Amniotic stem cell (primary cell): ENCODE measurements at regions not wholly inside any gene's neighbourhood (a gene's known extent, or its start where the extent isn't known, plus 50 kb on each side); places are given as distances from the start of the nearest gene placed in this dataset.
"Not testable (repeated sequence)": the region's sequence is repeated elsewhere in the genome, so short reads cannot be mapped to it uniquely, and the experiment has no call there.

Experiments
- DNase-seq: peaks from one replicate; lab custom pipeline; 2025; lab: John Stamatoyannopoulos, UW

GRCh38 chr1:70490153-70490552, 79.1 kb downstream of the CTH start:
- no peak for DNase-seq

DNA sequence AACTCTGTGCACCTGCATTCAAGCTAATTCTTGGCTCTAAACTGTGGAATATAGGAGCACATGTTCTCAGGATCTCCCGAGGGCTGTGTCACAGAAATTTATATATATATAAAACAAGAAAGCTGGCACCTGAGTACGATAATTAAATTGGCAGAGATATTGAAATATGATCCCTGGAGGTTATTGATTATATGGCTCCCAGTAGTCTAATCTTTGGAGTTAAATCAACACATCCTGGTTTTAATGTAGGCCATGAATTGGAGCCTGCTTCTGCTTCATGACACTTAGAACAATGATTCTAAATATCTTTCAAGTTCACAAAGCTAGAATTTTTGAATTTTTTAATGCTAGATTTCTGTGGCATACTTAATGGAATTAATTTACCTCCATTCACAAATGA, 84.3 kb downstream of the CTH start:
- no peak for DNase-seq

DNA sequence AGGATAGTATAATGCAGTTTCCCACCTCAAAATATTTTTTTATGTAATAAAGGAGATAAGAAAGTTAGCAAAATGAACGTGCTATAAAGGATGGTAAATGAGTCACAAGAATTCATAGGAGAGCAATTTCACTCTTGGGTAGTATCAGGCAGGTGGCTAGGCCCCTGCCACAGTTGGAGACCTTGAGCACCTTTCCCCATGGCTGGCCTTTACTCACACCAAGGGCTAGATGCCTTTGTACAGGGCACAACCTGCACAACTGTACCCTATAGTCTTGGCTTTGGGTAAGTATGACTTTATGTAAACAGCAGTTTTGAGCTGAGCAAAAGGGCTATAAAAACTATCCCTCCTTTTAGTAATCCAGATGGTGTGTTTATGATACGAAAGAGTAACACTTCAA, 85.1 kb downstream of the CTH start:
- DNase-seq: no peak

- DNase-seq: no peak
Observed at GRCh38 chr1:70497152-70497551, 86.1 kb downstream of the CTH start.

- DNase-seq: no peak
Observed at GRCh38 chr1:70498666-70499065, 87.6 kb downstream of the CTH start.

DNA sequence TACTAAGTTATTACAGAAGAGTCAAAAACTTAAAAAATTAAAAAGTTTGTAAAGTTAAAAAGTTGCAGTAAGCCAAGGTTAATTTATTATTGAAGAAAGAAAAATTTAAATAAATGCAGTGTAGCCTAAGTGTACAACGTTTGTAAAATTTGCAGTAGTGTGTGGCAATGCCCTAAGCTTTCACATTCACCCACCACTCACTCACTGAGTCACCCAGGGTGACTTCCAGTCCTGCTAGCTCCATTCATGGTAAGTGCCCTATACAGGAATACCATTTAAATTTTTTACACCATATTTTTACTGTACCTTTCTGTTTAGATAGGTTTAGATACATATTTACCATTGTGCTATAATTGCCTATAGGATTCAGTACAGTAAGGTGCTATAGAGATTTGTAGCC, 88.6 kb downstream of the CTH start:
- no peak for DNase-seq

GRCh38 chr1:70503358-70503757, 92.3 kb downstream of the CTH start:
- no peak for DNase-seq

- DNase-seq: no peak
Observed at GRCh38 chr1:70504176-70504820, 93.2 kb downstream of the CTH start.

- DNase-seq: no peak
Observed at GRCh38 chr1:70504821-70505193, 93.7 kb downstream of the CTH start.

- not testable (repeated sequence) for DNase-seq
Observed at GRCh38 chr1:70507991-70508390, 96.9 kb downstream of the CTH start.

DNA sequence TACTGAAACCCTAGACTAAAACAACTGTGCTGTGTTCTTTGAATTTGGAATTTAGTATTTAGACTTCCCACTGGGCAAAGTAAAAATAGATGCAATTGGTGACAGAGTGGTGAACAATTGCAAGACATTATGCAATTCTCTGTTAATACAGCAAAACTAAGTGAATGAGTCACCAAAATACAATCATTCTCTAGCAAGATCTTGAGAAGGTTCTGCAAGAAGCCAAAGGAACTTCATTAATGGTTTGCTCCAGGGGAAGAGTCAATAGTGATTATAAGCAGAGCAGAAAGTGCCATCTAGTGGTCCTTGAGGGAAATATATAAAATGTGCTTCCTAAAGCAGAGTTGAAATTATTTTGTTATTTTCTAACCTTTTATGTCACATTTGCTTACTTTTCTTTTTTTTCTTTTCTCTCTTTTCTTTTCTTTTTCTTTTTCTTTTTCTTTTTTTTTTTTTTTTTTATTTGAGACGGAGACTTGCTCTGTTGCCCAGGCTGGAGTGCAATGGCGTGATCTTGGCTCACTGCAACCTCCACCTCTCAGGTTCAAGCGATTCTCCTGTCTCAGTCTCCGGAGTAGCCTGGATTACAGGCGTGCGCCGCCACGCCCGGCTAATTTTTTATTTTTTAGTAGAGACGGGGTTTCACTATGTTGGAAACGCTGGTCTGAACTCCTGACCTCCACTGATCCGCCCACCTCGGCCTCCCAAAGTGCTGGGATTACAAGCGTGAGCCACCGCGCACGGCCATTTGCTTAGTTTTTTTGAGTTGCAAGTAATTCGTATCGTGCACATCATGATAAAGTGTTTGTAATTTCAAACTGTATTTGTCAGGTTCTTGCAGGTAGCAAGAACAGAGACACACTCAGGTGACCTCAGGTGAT, 99.2 kb downstream of the CTH start:
- DNase-seq: peak; percentile 75

DNA sequence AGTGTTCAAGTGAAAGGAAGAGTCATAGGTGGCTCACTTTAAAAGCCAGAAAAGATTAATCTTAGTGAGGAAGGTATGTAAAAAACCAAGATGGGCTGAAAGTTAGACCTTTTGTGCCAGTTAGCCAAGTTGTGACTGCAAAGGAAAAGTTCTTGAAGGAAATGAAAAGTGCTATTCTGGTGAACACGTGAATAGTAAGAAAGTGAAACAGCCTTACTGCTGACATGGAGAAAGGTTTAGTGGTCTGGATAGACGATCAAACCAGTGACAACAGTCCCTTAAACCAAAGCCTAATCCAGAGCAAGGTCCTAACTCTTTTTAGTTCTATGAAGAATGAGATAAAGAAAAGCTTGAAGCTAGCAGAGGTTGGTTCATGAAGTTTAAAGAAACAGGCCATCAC, 106.4 kb downstream of the CTH start:
- DNase-seq: no peak

- no peak for DNase-seq
Observed at GRCh38 chr1:70518106-70518505, 107.0 kb downstream of the CTH start.

GRCh38 chr1:70528590-70529333, 117.7 kb downstream of the CTH start:
- DNase-seq: no peak

GRCh38 chr1:70536708-70537366, 125.8 kb downstream of the CTH start:
- DNase-seq: no peak

DNA sequence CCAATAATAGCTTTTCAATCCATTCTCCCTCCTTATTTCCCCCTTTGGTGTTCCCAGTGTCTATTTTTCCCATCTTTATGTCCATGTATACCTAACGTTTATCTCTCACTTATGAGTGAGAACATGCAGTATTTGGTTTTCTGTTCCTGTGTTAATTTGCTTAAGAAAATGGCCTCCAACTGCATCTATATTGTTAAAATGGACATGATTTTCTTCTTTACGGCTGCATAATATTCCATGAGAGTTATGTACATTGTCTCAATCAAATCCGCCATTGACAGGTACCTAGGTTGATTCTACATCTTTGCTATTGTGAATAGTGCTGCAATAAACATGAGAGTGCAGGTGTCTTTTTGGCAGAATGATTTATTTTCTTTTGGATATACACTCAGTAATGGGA, 126.7 kb downstream of the CTH start:
- DNase-seq: no peak

- no peak for DNase-seq
Observed at GRCh38 chr1:70542030-70542429, 131.0 kb downstream of the CTH start.

GRCh38 chr1:70542856-70543255, 131.8 kb downstream of the CTH start:
- DNase-seq: no peak

DNA sequence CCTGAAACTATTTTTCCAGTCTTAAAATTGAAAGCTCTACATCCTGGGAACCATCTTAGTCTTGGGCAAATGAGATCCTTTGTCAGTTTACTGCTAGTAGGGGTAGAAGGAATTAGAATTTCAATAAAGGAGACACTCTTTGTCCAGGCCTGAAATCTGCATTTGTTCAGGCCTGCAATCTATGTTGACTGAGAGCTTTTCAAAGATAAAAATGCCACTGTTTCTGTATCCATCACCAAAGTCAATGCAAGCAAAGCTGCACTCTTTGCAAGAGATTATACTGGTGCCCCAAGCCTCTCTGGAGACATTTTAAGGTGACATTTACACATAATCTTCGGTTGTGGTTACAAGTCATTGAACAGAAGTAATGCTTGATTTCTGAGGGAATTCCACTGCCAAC, 135.7 kb downstream of the CTH start:
- no peak for DNase-seq

GRCh38 chr1:70552662-70553566, 141.8 kb downstream of the CTH start:
- no peak for DNase-seq

DNA sequence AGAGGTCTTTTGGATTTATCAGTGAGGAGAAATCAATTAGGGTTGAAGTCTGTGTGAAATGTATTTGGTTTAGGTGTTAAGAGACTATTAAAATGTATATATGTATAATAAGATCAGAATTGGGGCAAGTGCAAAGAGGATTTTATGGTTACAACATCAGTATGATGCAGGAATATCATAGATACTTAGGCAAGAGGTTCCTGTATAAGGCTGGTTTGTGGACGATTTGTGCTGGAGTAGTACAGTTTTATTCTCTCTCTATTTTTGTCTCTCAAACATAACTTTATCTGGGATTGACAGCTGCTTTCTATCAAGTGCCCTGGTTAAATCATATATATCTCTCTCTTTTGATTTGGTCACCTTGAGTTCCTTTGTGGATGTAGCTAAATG, 142.5 kb downstream of the CTH start:
- no peak for DNase-seq
